ENCODE measurements at regions not wholly inside any gene's neighbourhood (a gene's known extent, or its start where the extent isn't known, plus 50 kb on each side); places are given as distances from the start of the nearest gene placed in this dataset.

- no peak overlapping the region for H3K4me2 ChIP-seq (ENCODE audit: low read length)
- no peak overlapping the region for H2AFZ ChIP-seq (ENCODE audit: low read depth, low read length)
- TF ChIP-seq MXI1 (conservative IDR thresholded peaks at IDR 0.05; ENCODE audit: poor library complexity, severe bottlenecking) (no peak), EP300 (conservative IDR thresholded peaks at IDR 0.05; ENCODE audit: poor library complexity, severe bottlenecking) (no peak), CTCF (IDR thresholded peaks at IDR 0.05; ENCODE audit: poor library complexity, severe bottlenecking) (no peak), SMC3 (conservative IDR thresholded peaks at IDR 0.05; ENCODE audit: poor library complexity) (no peak), POLR2AphosphoS5 (IDR thresholded peaks at IDR 0.05) (no peak), TAF1 (IDR thresholded peaks at IDR 0.05; ENCODE audit: low read depth) (no peak), EZH2 (IDR thresholded peaks at IDR 0.05; ENCODE audit: borderline replicate concordance, insufficient read depth, low read length, poor library complexity, severe bottlenecking) (no peak), RAD21 (conservative IDR thresholded peaks at IDR 0.05) (no peak), REST (IDR thresholded peaks at IDR 0.05; ENCODE audit: borderline replicate concordance) (no peak)
- H3K9me3 ChIP-seq (ENCODE audit: low read length): no peaks in the 10 kb centered on the region
- H3K27me3 ChIP-seq (ENCODE audit: insufficient read depth, low read depth, low read length): no peaks in the 10 kb centered on the region
- no peaks in the 10 kb centered on the region for H4K20me1 ChIP-seq (ENCODE audit: insufficient read depth)
- H3K9ac ChIP-seq (ENCODE audit: low read length): no peak overlapping the region
- no peaks in the 10 kb centered on the region for H3F3A ChIP-seq (ENCODE audit: insufficient read depth, low read length, poor library complexity, severe bottlenecking)
- H3K4me3 ChIP-seq (ENCODE audit: low read length): no peak overlapping the region
- H3K79me2 ChIP-seq (replicated peaks; ENCODE audit: insufficient read depth, low read length): no peaks in the 10 kb centered on the region
- no peak overlapping the region for H3K27ac ChIP-seq (ENCODE audit: low read length)
- no peaks in the 10 kb centered on the region for H3K9me2 ChIP-seq (ENCODE audit: insufficient read depth, low read length)
- no peaks in the 10 kb centered on the region for H3K36me3 ChIP-seq (ENCODE audit: insufficient read depth, low read length)
These were observed 50.5 kb upstream of the SSTR4 start for GRCh38 chr20:22984606-22985005.

- H3K4me3 ChIP-seq (ENCODE audit: low read length): no peak overlapping the region
- no peak for TF ChIP-seq SMC3 (conservative IDR thresholded peaks at IDR 0.05; ENCODE audit: poor library complexity)
- TF ChIP-seq RAD21 (conservative IDR thresholded peaks at IDR 0.05): no peak
- no peak for TF ChIP-seq CTCF (IDR thresholded peaks at IDR 0.05; ENCODE audit: poor library complexity, severe bottlenecking)
- TF ChIP-seq TAF1 (IDR thresholded peaks at IDR 0.05; ENCODE audit: low read depth): no peak
- TF ChIP-seq EP300 (conservative IDR thresholded peaks at IDR 0.05; ENCODE audit: poor library complexity, severe bottlenecking): no peak
- TF ChIP-seq POLR2AphosphoS5 (IDR thresholded peaks at IDR 0.05): no peak
- no peak for TF ChIP-seq MXI1 (conservative IDR thresholded peaks at IDR 0.05; ENCODE audit: poor library complexity, severe bottlenecking)
- TF ChIP-seq EZH2 (IDR thresholded peaks at IDR 0.05; ENCODE audit: borderline replicate concordance, insufficient read depth, low read length, poor library complexity, severe bottlenecking): no peak
- no peak for TF ChIP-seq REST (IDR thresholded peaks at IDR 0.05; ENCODE audit: borderline replicate concordance)
- no peak overlapping the region for H2AFZ ChIP-seq (ENCODE audit: low read depth, low read length)
These were observed 49.8 kb upstream of the SSTR4 start for GRCh38 chr20:22985239-22985778.

More at GRCh38 chr20:22985239-22985778, 49.8 kb upstream of the SSTR4 start:
- Histone ChIP-seq H3F3A (ENCODE audit: insufficient read depth, low read length, poor library complexity, severe bottlenecking) (no peaks in the 10 kb centered on the region), H4K20me1 (ENCODE audit: insufficient read depth) (no peaks in the 10 kb centered on the region), H3K4me2 (ENCODE audit: low read length) (no peak overlapping the region), H3K79me2 (replicated peaks; ENCODE audit: insufficient read depth, low read length) (no peaks in the 10 kb centered on the region), H3K27ac (ENCODE audit: low read length) (no peak overlapping the region), H3K9ac (ENCODE audit: low read length) (no peak overlapping the region), H3K9me2 (ENCODE audit: insufficient read depth, low read length) (no peaks in the 10 kb centered on the region), H3K9me3 (ENCODE audit: low read length) (no peaks in the 10 kb centered on the region), H3K36me3 (ENCODE audit: insufficient read depth, low read length) (no peaks in the 10 kb centered on the region), H3K27me3 (ENCODE audit: insufficient read depth, low read depth, low read length) (no peaks in the 10 kb centered on the region)

Data from neural cell (in vitro differentiated cells).